ENCODE measurements at regions not wholly inside any gene's neighbourhood (a gene's known extent, or its start where the extent isn't known, plus 50 kb on each side); places are given as distances from the start of the nearest gene placed in this dataset.

DNA sequence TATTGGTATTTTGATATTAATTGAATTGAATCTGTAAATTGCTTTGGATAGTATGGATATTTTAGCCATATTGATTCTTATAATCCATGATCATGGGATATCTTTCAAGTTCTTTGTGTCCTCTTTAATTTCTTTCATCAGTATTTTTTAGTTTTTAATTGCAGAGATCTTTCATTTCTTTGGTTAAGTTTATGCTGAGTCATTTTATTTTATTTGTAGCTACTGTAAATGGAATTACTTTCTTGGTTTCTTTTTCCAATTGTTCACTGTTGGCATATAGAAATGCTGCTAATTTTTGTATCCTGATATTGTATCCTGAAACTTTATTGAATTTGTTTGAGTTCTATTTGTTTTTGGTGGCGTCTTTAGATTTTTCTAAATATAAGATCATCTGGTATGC is 79.5 kb upstream of the DSEL start:
- TF ChIP-seq, protein P1, sequence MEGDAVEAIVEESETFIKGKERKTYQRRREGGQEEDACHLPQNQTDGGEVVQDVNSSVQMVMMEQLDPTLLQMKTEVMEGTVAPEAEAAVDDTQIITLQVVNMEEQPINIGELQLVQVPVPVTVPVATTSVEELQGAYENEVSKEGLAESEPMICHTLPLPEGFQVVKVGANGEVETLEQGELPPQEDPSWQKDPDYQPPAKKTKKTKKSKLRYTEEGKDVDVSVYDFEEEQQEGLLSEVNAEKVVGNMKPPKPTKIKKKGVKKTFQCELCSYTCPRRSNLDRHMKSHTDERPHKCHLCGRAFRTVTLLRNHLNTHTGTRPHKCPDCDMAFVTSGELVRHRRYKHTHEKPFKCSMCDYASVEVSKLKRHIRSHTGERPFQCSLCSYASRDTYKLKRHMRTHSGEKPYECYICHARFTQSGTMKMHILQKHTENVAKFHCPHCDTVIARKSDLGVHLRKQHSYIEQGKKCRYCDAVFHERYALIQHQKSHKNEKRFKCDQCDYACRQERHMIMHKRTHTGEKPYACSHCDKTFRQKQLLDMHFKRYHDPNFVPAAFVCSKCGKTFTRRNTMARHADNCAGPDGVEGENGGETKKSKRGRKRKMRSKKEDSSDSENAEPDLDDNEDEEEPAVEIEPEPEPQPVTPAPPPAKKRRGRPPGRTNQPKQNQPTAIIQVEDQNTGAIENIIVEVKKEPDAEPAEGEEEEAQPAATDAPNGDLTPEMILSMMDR (conservative IDR thresholded peaks at IDR 0.05; ENCODE audit: low read length), result no peak
- no peak for TF ChIP-seq EZH2phosphoT487 (IDR thresholded peaks at IDR 0.05; ENCODE audit: borderline replicate concordance)
